ENCODE measurements at regions not wholly inside any gene's neighbourhood (a gene's known extent, or its start where the extent isn't known, plus 50 kb on each side); places are given as distances from the start of the nearest gene placed in this dataset.
"Not testable (repeated sequence)": the region's sequence is repeated elsewhere in the genome, so short reads cannot be mapped to it uniquely, and the experiment has no call there.

DNA sequence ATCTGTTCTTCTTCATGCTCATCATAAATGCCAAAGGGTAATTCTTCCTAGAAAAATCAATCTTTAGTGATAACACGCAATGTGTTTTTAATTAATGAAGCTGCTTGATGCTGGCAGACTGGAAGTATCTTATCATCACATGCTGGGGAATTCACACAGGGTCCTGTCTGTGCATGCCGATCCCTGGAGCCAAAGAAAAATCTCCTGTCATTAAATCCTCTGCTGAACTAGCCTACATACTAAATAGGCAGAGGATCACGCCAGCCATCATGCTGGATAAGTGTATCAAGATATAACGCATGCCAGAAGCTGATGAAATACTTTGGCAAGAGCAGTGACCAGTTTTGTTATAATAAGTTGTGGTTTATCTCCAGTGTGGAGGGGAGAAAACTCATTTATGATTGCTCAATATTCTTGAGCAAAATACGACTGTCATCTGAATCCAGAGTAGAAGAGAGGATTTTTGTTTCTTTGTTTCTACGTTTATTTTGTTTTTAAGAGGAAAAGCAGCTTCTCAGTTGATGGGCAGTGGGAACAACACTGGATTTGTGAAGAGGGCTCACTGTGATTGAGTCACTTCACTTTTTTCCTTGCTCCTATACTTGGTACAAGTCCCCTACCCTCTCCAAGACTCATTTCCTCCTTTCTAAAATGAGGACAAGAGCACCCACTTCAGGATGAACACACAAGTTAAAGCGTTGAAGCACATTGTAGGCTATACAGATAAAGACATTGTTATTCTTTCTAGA lies 649.1 kb downstream of the TNS3 start:
- DNase-seq, result no peak

DNA sequence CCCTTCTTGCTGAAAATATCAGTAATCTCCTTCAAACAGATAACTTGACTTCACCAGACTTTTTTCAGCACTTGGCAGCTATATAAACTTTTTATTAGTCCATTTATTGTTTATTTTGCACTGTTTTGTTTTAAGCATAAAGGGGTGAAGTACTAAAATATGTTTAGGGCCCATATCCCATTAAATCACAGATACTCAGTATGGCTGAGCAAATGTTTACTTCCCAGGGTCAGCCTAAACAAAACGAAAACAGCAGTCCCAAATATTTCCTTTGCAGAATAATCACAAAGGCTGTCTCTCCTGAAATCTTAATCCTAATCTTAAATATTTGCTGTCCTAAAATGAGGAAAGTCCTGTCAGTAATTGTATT lies 649.6 kb downstream of the TNS3 start:
- DNase-seq, result no peak

DNA sequence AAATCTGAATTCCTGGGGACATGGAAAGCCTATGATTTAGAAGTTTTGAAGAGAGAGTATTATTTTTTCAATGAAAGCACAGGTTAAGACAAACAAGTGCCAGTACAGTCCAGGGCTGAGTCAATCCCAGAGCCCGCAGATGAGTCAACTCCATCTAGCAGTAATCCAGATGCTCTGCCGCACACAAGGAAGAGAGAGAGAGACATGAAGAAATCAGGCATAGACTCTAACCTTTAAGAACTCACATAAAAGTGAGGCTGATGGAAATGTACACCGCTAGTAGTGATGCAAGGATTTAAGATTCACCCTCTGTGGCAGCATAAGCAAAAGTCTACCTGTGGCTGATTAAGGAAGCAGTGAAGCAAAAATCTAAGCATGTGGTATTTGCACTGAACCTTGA lies 651.5 kb downstream of the TNS3 start:
- no peak for DNase-seq

DNA sequence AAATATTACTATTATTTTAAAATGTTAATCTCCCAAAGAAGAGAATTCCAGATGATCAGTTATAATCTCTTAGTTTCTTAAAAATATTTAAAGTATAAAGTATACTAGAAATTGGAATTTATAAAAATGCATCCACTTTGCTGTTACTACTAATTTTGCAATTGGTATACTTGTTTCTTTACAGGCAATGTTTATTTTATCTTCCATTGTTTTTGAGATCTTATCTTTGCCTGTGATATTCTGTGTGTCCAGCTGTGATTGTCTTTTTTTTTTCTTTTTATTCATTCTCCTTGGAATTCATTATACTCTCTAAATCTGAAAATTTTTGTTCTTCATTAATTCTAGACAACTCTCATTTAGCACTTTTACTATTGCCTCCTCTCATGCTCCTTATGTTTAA lies 652.6 kb downstream of the TNS3 start:
- no peak for DNase-seq

DNA sequence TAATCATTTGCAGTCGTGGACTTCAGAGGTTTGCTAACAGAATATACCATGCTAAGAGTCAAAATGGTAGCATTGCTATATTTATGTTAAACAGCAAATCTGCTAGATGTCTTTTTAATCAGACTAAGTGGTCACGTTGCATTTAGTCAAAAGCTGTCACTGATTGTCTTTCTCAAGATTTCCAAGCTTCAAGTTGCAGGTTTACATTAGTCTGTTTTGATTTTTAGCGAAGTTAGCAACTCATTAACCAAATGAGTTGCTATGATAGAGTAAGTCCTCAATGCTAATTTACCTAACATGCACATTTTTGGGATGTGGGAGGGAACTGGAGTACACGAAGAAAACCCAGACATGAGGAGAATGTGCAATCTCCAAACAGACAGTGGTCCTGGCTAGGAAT lies 653.2 kb downstream of the TNS3 start:
- DNase-seq, result no peak

DNA sequence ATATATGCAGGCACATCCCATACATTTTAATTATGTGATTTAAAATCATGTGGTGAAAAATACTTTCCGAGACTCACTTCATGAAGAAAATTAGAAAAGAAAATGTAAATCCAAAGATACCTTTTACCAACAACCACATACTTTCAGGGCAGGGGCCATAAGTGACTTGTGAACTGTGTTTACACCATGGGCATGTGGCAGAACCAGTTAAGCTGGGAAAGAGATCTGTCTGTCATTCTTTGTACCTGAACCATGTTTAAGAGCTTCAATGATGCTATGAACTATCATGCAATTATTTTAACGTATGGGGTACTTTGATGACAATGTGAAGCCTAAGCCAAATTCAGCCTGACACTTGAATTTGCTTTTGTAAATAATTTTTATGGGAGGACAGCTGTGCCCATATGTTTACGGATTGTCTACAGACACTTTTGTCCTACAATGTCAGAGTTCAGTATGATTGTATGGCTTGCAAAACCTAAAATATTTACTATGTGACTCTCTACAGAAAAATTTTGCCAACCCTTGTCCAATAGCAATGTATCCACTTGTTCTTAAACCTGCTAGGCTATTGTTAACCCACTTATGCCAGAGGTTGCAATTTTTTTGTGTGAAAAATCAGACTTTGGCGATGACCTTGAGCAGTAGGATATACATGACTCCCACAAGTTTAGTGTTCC lies 654.6 kb downstream of the TNS3 start:
- no peak for DNase-seq

DNA sequence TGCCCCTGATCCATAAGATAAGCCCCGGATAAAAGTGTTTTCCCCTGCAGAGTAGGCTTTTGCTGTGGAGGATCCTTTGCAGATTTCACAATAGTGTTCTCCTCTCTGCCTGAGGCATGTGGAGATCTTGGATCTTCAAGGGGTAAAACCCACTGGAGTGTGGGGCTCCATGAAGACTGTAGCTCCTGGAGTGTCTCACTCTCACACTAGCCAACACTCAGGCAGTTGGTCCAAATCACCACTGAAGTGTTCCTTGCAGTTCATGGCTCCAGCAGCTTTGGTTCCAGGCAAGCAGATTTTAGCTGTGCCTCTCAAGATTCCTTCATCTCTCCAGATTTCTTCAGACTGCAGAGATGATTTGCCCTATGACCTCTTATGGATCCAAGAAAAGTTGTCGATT lies 665.3 kb downstream of the TNS3 start:
- DNase-seq, result no peak

DNA sequence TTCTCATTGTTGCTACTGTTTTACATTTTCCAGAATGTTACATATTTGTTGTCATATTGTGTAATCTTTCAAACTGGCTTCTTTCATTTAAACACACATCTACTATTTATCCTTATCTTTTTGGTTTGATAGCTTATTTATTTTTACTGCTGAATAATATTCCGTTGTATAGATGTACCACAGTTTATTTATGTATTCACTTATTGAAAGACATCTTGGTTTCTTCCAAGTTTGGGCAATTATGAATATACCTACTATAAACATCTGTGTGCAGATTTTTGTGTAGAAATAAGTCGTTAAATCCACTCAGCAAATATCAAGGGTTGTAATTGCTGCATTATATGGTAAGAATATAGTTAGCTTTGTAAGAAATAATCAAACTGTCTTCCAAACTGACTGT lies 669.2 kb downstream of the TNS3 start:
- DNase-seq, result no peak

DNA sequence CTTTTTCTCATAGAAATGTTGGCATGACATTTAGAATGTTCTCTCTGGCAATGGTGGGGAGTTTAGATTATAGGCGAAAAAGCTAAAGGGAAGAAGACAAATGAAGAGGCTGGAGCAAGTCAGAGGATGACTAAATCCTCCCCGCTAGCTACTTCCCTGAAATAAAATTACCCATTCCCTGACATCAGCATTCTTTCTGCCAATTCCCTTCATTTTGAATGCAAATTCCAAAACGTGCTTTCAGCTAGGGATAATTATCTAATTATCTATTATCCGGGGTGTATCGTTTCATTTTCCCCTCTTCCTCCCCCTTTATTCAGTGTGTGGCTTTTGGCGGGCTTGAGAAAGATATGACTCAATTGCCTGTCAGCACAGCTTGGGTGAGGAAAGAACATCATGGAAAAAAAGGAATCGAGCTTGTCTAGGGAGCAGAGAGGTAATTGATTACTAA lies 672.3 kb downstream of the TNS3 start:
- DNase-seq, result no peak

DNA sequence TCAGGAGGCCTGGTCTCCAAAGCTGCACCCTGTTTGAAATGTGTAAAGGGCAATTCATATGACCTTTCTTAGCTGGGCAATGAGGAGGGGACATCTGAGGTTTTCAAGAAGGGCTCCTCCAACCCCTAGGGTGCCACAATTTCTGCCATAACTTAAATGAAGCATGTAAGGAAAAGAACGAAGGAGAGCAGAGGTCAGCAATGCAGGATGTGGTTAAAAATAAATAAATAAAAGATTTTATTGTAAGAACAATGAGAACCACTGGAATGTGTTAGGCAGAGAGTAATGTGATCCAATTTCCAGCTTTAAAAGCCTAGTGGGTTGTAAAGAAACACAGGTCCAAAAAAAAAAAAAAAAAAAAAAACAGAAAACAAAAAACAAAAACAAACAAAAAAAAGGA lies 673.1 kb downstream of the TNS3 start:
- peak in 1 of 2 experiments; percentile 59 for DNase-seq

DNA sequence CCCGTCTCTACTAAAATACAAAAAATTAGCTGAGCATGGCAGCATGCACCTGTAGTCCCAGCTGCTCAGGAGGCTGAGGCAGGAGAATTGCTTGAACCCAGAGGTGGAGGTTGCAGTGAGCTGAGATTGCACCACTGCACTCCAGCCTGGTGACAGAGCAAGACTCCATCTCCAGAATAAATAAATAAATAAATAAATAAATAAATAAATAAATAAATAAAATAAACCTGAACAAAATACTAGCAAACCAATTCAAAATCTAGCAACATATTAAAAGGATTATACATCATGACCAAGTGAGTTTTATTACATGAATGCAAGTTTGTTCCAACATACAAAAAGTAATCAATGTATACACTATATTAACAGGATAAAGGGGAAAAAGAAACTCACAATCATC lies 677.4 kb downstream of the TNS3 start:
- not testable (repeated sequence) for DNase-seq

DNA sequence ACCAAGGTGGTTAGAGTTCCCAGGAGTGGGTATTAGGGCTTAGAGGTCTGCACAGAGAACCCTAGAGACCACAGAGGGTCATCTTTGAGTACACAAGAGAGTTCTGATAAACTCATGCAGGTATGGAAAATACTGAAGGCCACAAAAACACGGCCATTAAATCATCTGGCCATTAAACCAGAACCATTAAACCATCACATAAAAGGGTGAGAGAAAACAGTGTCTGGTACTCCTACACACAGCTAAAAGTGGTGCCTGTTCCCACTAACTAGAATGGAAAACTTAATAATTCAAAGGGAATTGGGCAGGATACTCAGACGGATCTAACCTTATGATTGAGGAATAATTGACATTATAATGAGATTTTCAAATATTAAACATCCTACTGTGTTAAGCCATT lies 679.4 kb downstream of the TNS3 start:
- no peak for DNase-seq

DNA sequence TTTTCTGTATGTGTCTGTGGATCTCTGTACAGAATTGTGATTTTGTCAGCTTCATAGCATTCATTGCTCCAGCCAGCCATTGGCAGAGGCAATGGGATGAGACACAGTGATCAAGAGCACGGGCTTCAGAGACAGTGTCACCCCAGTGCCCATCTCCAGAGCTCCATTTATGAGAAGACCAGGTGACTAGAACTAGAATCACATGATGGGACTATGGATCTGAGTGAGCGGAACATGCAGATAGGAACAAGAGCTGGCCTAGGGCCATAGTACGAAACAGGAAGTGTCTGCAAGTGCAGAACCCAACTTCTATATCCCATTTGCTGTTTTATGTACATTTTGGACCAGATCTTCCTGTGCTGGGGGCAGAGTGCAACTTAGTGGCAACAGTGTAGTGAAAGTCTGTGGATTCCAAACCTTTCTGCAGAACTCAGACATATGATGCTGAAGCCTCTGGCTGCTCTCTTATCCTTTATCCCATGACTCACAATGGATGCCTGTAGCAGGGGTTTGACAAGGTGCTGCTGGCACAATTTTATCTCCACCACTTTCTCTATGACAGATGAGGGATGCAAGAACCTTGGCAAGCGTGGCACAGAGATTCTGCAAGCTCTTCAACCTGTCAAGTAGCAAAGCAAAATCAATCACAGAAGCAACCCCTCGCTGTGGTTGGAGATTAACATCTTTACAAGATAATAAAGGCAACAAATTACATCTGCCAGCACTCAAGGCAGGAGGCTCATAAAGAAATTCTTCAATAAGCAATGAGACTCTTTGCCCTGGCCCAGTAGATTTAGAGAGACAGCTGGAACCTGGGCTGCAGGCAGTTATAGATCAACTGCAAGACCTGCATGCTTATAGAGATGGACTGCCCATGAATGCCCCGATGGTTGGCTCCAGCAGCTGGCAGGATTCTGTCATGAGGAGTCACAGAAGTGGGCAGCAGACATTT lies 681.3 kb downstream of the TNS3 start:
- DNase-seq, result no peak

DNA sequence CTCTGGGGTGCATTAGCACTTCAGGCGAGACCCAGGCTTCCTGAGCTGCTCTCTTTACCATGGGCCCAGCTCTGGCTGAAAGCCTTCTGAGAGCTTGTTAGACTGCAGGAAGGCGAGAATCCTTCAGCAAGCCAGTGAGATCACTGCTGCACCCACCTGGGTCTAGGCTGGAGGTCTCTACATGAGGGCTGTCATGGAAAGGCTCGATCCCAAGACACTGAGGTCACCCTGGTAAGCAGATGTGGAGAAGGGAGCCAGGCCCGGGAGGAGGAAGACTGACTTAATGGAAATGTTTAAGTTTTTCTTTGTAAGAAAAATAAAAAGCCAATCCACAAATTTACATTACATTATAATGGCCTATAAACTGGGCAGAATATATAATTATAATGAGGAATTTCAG lies 684.5 kb downstream of the TNS3 start:
- no peak for DNase-seq

DNA sequence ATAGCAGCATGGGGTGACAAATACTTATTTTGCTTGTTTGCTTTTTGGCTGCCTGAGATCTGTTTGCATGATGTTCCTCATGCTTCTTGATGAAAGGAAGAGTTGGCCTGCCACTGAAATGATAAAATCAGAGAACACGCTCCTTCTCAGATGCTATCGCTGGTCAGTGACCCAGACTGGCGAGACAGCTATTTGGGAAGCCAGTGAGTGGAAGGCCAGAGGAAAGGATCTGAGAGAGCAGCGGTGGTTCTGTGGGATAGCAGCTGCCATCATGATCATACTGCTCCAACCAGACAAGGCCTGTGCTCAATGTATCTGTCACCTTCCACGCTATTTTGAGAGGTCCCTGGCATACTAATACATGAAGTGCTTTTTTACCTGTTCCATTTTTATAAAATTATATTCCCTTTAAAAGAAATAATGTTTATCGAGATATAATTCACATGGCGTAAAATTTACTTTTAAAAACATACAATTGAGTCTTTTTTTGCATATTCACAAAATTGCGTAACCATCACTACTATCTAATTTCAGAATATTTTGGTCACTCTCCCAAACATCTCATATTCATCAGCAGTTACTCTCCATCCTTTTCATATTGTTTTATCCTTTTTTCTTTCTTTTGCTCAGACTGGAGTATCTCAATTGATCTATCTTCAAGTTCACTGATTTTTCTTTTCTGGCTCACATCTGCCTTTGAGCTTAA lies 695.1 kb downstream of the TNS3 start:
- no peak for DNase-seq

DNA sequence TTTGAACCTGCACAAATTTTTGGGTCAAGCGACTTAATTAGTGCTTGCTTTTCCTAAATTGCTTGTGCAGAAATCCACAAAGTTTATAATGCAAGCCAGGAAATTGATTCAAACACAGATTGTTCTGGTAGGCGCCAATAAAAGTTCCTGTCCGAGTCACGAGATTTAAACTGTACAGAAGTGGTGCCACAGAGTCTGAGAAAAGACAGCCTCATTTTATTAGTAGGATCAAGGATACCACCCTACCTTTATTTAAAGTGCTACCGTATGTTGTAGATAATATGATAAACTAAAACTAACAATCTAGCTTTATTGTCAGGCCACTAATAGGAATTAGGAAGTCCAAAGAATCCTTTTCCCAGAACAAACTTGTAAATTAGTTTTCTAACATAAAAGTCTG lies 696.7 kb downstream of the TNS3 start:
- DNase-seq, result no peak

DNA sequence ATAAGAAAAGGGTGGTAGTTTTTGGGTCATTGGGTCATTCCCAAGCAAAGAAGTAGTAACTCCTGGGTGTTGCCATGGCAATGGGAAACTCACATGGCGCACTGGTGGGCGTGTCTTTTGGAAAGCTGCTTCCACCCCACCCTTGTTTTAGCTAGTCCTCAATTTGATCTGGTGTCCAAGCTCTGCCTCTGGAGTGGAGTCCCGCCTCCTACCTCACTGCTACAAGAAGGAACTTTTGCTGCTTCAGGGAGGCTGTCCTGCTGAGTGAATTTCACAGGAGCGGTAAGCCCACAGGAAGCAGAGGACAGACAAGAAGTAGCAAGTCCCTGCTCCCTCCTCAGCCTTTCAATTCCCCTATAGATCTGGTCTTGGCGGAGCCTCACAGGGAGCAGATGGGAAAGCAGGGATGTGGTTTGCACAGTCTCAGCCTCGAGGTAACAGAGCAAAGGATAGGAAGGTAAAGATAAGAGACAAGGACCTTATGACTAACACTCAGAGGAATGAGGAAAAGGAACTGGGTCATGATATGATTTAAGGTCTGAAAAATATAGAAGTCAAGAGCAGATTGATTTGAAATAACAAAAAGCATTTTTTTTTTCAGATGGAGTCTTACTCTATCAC lies 700.3 kb downstream of the TNS3 start:
- no peak for DNase-seq

DNA sequence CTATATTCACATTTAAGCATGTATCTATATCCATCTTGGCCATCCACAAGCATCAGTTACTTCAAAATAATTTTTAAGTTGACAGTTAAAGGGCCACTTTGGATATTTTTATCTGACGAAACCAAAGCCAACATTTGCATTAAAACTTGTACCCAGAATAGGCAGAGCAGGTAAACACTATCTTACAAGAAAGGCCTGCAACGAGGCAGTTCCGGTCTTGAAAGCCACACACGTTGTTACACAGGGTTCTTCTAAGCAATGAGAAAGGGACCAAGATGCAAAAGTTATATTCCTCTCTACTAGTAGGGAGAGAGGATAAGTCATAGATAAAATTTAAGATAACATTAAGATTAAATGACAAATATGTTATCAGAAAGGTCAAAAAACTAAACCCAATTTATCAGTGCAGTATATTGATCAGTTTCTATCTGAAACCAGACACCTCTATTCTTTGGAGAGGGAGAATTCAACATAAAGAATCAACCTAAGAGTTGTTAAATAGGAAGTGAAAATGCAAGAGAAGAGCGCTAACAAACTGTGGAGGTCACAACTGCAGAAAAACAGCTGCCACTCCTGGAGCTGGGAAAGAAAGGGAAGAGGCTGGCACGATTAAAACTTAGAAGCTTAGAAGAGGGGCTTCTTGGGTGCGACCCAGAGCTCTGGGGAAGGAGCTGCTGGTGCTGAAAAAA lies 701.3 kb downstream of the TNS3 start:
- DNase-seq, result no peak

DNA sequence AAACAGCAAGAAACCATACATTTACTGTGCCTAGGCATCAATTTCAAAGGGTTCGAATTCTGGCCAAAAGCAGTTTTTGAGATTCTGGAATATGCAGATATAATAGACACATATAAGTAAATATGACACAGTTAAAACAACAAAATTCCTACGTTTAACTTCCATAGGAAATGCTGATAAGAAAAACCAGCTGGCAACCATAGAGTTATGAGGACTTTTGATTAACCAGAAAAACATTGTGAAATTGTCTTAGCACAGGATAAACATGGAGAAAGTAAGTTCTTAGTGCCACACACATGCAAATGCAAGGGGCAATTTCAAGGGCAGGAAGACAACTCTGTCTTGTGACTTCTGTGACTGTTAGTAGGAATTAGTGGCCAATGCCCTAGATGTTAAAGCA lies 702.1 kb downstream of the TNS3 start:
- DNase-seq, result no peak

DNA sequence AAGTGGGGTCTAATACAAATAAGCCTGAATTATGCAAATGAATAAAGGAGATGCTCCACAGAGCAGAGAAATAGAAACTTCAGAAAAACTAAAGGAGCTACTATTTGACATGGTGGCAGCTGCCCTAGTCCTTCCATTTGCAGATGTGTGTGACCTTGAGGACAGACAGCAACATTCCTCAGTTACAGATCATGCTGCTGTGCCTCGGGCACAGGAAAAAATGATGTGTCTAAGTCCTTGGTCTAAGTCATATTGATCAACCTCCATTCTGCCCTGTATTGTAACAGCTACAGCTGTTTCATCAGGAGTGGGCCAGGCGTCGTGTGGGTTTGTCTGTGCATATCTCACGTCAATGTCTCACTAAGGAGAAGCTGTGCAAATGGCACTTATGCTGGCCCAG lies 710.4 kb downstream of the TNS3 start:
- DNase-seq, result no peak

DNA sequence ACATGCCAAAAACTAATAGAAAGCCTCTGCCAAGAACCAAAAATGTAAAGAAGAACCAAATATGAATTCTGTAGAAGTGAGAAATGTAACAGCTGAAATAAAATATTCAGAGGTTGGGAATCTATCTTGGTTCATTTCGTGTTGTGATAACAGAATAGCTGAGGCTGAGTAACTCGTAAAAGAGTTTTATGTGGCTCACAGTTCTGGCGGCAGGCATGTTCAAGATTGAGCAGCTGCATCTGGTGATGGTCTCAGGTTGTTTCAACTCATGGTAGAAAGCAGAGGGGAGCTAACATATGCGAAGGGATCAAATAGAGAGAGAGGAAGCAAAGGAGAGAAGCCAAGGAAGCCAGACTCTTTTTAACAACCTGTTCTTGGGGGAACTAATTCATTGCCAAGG lies 717.2 kb downstream of the TNS3 start:
- no peak for DNase-seq

DNA sequence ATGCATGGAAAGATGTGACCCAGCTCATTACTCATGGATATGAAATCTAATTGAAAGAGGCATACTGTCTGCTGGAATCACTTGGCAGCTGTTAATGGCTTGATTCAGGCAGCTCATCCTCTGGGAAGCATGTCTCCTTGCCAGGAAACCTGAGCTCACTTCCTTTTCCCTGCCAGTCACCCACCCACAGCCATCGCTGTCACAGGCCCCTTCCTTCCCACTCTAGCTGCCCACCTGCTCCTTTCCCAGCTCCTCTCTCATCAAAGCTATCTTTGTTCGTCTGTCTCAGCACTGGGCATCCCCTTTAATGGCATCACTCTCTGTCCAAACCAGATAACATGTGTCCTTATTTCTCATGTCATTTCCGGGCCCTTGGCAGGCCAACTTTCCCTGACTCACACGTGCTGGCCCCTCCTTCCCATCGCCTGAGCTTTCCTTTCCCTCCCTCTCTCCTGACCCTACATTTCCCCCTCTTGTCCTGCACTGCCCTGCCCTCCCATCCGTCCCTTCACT lies 721.9 kb downstream of the TNS3 start:
- DNase-seq, result no peak

All from SW 1271 (cell line).